ENCODE measurements at regions not wholly inside any gene's neighbourhood (a gene's known extent, or its start where the extent isn't known, plus 50 kb on each side); places are given as distances from the start of the nearest gene placed in this dataset.

DNA sequence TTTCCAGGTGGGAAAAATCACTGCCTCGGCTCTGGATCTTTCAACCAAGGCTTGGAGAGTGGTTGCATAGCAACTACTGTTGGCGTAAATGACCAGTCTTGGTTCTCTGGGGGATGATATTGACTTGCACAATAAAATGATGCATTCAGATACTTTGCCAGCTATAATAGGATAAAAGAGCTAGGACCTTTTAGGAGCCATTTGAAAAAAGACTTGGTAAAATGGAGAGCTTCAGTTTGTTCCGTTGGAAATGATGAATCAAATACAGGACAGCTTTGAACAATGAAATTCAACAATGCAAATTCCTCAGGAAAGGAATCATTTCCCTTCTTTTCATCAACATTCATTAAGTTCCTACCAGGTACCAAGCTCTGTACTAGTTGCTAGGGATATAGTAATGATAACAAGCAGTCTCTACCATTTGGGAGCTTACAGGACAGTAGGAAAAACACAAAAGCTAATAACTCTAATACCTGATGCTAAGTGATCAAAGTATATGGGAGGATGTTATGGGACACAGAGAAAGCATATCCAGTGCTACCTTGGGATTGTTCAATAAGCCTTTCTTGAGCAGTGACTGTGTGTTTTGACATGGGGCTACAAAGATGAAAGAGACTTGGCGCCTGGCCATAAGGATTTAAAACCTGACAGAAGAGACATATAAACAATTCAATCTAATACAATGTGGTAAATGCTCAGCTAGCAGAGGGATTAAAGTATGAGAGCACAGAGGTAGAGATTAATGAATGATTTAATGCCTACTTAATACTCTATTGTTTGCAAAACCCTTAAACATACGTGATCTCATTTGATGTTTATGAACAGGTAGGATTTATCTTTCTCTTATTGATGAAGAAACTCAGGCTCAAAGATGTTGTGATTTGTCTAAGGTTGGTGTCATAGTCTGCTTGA, 110.7 kb downstream of the QPCT start:
- TF ChIP-seq, protein P1, sequence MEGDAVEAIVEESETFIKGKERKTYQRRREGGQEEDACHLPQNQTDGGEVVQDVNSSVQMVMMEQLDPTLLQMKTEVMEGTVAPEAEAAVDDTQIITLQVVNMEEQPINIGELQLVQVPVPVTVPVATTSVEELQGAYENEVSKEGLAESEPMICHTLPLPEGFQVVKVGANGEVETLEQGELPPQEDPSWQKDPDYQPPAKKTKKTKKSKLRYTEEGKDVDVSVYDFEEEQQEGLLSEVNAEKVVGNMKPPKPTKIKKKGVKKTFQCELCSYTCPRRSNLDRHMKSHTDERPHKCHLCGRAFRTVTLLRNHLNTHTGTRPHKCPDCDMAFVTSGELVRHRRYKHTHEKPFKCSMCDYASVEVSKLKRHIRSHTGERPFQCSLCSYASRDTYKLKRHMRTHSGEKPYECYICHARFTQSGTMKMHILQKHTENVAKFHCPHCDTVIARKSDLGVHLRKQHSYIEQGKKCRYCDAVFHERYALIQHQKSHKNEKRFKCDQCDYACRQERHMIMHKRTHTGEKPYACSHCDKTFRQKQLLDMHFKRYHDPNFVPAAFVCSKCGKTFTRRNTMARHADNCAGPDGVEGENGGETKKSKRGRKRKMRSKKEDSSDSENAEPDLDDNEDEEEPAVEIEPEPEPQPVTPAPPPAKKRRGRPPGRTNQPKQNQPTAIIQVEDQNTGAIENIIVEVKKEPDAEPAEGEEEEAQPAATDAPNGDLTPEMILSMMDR (IDR thresholded peaks at IDR 0.05), result no peak
- TF ChIP-seq REST (IDR thresholded peaks at IDR 0.05), result no peak
- TF ChIP-seq MAX (IDR thresholded peaks at IDR 0.05), result no peak
- TF ChIP-seq MYC (IDR thresholded peaks at IDR 0.05; ENCODE audit: borderline replicate concordance, low read length), result no peak
- no peak for TF ChIP-seq RFX5 (IDR thresholded peaks at IDR 0.05)
- no peak for TF ChIP-seq POLR2A (IDR thresholded peaks at IDR 0.05; ENCODE audit: low read length)
- no peak for TF ChIP-seq BCL3 (IDR thresholded peaks at IDR 0.05)
- no peak for TF ChIP-seq RAD21 (conservative IDR thresholded peaks at IDR 0.05 in 1 of 2, IDR thresholded peaks at IDR 0.05 in 1 of 2)
- TF ChIP-seq CHD2 (IDR thresholded peaks at IDR 0.05; ENCODE audit: low read length, partially characterized antibody), result no peak

Measured in A549 (cell line).